MM.1S (cell line): ENCODE measurements at regions not wholly inside any gene's neighbourhood (a gene's known extent, or its start where the extent isn't known, plus 50 kb on each side); places are given as distances from the start of the nearest gene placed in this dataset.

ENCODE experiments used
- DNase-seq: peaks from one replicate; pipeline ENCODE4 v3.0.0-alpha.2; 2015
- H2AFZ ChIP-seq: fragments of 300-600 bp; sonication (generic); 2 replicates; pipeline ENCODE4 v1.6.0; 2016; ENCODE audit warnings: antibody characterized with exemption, low read length
- H3F3A ChIP-seq: fragments of 300-600 bp; sonication (generic); 2 replicates; pipeline ENCODE4 v1.6.1; 2016; ENCODE audit warnings: mild to moderate bottlenecking, antibody characterized with exemption, low read length, moderate library complexity, mixed read lengths; ENCODE audit not compliant: insufficient read depth
- H3K27ac ChIP-seq: fragments of 300-600 bp; sonication (generic); 2 replicates; pipeline ENCODE4 v1.5.1; 2016; ENCODE audit warnings: mild to moderate bottlenecking, low read length
- H3K27me3 ChIP-seq: fragments of 300-600 bp; sonication (generic); replicated peaks from 2 replicates; pipeline ENCODE4 v1.6.0; 2016; ENCODE audit warnings: low read length; ENCODE audit not compliant: insufficient read depth
- H3K36me3 ChIP-seq: fragments of 300-600 bp; sonication (generic); replicated peaks from 2 replicates; pipeline ENCODE4 v1.6.1; 2016; ENCODE audit warnings: mild to moderate bottlenecking, low read length, mixed read lengths; ENCODE audit not compliant: insufficient read depth
- H3K4me1 ChIP-seq: fragments of 300-600 bp; sonication (generic); 2 replicates; pipeline ENCODE4 v1.6.1; 2016; ENCODE audit warnings: low read length, mixed read lengths
- H3K4me2 ChIP-seq: fragments of 300-600 bp; sonication (generic); 2 replicates; pipeline ENCODE4 v1.6.0; 2016; ENCODE audit warnings: low read depth, low read length
- H3K4me3 ChIP-seq: fragments of 300-600 bp; sonication (generic); 2 replicates; pipeline ENCODE4 v1.5.1; 2016; ENCODE audit warnings: low read length, mixed read lengths
- H3K79me2 ChIP-seq: fragments of 300-600 bp; sonication (generic); 2 replicates; pipeline ENCODE4 v1.6.1; 2016; ENCODE audit warnings: mixed run types, low read length, mixed read lengths
- H3K9ac ChIP-seq: fragments of 300-600 bp; sonication (generic); 2 replicates; pipeline ENCODE4 v1.6.1; 2016; ENCODE audit warnings: low read length, mixed read lengths
- H3K9me2 ChIP-seq: fragments of 300-600 bp; sonication (generic); replicated peaks from 2 replicates; pipeline ENCODE4 v1.6.1; 2016; ENCODE audit warnings: mild to moderate bottlenecking, low read length, mixed read lengths; ENCODE audit not compliant: insufficient read depth
- H3K9me3 ChIP-seq: fragments of 300-600 bp; sonication (generic); replicated peaks from 2 replicates; pipeline ENCODE4 v1.6.1; 2016; ENCODE audit warnings: mild to moderate bottlenecking, low read length, mixed read lengths; ENCODE audit not compliant: insufficient read depth
- H4K20me1 ChIP-seq: fragments of 300-600 bp; sonication (generic); 2 replicates; pipeline ENCODE4 v1.6.1; 2016; ENCODE audit warnings: mild to moderate bottlenecking, low read length, moderate library complexity, mixed read lengths; ENCODE audit not compliant: insufficient read depth
- CTCF ChIP-seq: fragments of 300-600 bp; sonication (generic); IDR thresholded peaks from 2 replicates; pipeline ENCODE4 v1.5.1; 2016; ENCODE audit warnings: antibody characterized with exemption, low read length, mixed read lengths
- EZH2 ChIP-seq: fragments of 300-600 bp; sonication (generic); optimal IDR thresholded peaks from 2 replicates; pipeline ENCODE3; 2017; ENCODE audit warnings: low read depth, mild to moderate bottlenecking, antibody characterized with exemption, low read length, mixed read lengths
- EZH2phosphoT487 ChIP-seq: fragments of 300-600 bp; sonication (generic); IDR thresholded peaks from 2 replicates; pipeline ENCODE4 v1.6.1; 2018; ENCODE audit warnings: antibody characterized with exemption, low read length

- Histone ChIP-seq H3K9ac (no peak overlapping the region), H2AFZ (no peak overlapping the region), H3K4me1 (no peaks in the 10 kb centered on the region), H3K4me2 (no peak overlapping the region), H3K27ac (no peak overlapping the region), H4K20me1 (no peaks in the 10 kb centered on the region), H3K4me3 (no peak overlapping the region), H3F3A (no peaks in the 10 kb centered on the region), H3K9me3 (no peaks in the 10 kb centered on the region), H3K9me2 (no peaks in the 10 kb centered on the region), H3K27me3 (no peaks in the 10 kb centered on the region), H3K79me2 (no peaks in the 10 kb centered on the region), H3K36me3 (no peaks in the 10 kb centered on the region)
- TF ChIP-seq CTCF: no peak
- no peak for TF ChIP-seq EZH2
- TF ChIP-seq EZH2phosphoT487: no peak
- no peak for DNase-seq
Observed at GRCh38 chr17:13346996-13347762, 254.6 kb downstream of the HS3ST3A1 start.

GRCh38 chr17:13346592-13346991 is 255.1 kb downstream of the HS3ST3A1 start:
- H3K4me3 ChIP-seq: no peak overlapping the region
- no peaks in the 10 kb centered on the region for H4K20me1 ChIP-seq
- H2AFZ ChIP-seq: no peak overlapping the region
- no peaks in the 10 kb centered on the region for H3K9me2 ChIP-seq
- TF ChIP-seq EZH2phosphoT487: no peak
- TF ChIP-seq EZH2: no peak
- no peak for TF ChIP-seq CTCF
- H3K79me2 ChIP-seq: no peaks in the 10 kb centered on the region
- H3K9me3 ChIP-seq: no peaks in the 10 kb centered on the region
- H3K9ac ChIP-seq: no peak overlapping the region
- no peaks in the 10 kb centered on the region for H3K27me3 ChIP-seq
- no peak for DNase-seq
- no peak overlapping the region for H3K27ac ChIP-seq
- no peaks in the 10 kb centered on the region for H3K36me3 ChIP-seq
- H3K4me1 ChIP-seq: no peaks in the 10 kb centered on the region
- no peaks in the 10 kb centered on the region for H3F3A ChIP-seq
- no peak overlapping the region for H3K4me2 ChIP-seq

GRCh38 chr17:13346081-13346533 is 255.6 kb downstream of the HS3ST3A1 start:
- Histone ChIP-seq H3K9me3 (no peaks in the 10 kb centered on the region), H3K4me2 (no peak overlapping the region), H3K4me3 (no peak overlapping the region), H3K27me3 (no peaks in the 10 kb centered on the region), H3K9ac (no peak overlapping the region), H3K27ac (no peak overlapping the region), H3K79me2 (no peaks in the 10 kb centered on the region), H3K36me3 (no peaks in the 10 kb centered on the region), H3F3A (no peaks in the 10 kb centered on the region), H2AFZ (no peak overlapping the region), H3K4me1 (no peaks in the 10 kb centered on the region), H3K9me2 (no peaks in the 10 kb centered on the region), H4K20me1 (no peaks in the 10 kb centered on the region)
- DNase-seq: no peak
- TF ChIP-seq EZH2 (no peak), EZH2phosphoT487 (no peak), CTCF (no peak)
